GM12864 (cell line): ENCODE measurements at regions not wholly inside any gene's neighbourhood (a gene's known extent, or its start where the extent isn't known, plus 50 kb on each side); places are given as distances from the start of the nearest gene placed in this dataset.

ENCODE experiments used
- DNase-seq: peaks from one replicate; pipeline ENCODE4 v3.0.0-alpha.2; 2011; ENCODE audit warnings: low read depth
- H3K4me3 ChIP-seq: 2 replicates; pipeline ENCODE4 v1.5.1; 2011; ENCODE audit warnings: mild to moderate bottlenecking, low read depth, low read length, control low read depth
- TF ChIP-seq, protein P1 (sequence below): IDR thresholded peaks from 2 replicates; pipeline ENCODE4 v1.5.1; 2011; ENCODE audit warnings: low read depth, mild to moderate bottlenecking, moderate library complexity, low read length, control low read depth, inconsistent platforms; ENCODE audit errors: missing control alignments

GRCh38 chr17:79281803-79282202 is 207.2 kb downstream of the ENGASE start:
- TF ChIP-seq, protein P1, sequence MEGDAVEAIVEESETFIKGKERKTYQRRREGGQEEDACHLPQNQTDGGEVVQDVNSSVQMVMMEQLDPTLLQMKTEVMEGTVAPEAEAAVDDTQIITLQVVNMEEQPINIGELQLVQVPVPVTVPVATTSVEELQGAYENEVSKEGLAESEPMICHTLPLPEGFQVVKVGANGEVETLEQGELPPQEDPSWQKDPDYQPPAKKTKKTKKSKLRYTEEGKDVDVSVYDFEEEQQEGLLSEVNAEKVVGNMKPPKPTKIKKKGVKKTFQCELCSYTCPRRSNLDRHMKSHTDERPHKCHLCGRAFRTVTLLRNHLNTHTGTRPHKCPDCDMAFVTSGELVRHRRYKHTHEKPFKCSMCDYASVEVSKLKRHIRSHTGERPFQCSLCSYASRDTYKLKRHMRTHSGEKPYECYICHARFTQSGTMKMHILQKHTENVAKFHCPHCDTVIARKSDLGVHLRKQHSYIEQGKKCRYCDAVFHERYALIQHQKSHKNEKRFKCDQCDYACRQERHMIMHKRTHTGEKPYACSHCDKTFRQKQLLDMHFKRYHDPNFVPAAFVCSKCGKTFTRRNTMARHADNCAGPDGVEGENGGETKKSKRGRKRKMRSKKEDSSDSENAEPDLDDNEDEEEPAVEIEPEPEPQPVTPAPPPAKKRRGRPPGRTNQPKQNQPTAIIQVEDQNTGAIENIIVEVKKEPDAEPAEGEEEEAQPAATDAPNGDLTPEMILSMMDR = no peak
- no peak for DNase-seq
- H3K4me3 ChIP-seq = no peak overlapping the region

GRCh38 chr17:79280866-79281572 is 206.4 kb downstream of the ENGASE start:
- TF ChIP-seq, protein P1 = no peak
- DNase-seq = no peak
- no peak overlapping the region for H3K4me3 ChIP-seq

DNA sequence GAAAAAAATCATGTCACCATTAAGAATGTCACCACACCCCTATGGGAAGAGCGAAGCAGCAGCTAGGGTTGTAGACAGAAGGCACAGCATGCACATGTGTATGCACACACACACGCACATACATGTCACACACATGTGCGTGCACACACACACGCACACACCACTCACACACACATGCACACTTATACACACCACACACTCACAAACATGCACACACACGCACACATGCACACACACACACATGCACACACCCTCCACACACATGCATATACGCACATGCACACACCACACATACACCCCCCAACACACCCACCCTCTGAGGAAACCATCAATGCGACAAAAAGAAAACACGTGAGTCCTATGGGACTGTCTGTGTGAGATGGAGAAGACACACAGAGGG is 205.4 kb downstream of the ENGASE start:
- TF ChIP-seq, protein P1 = no peak
- H3K4me3 ChIP-seq = no peak overlapping the region
- no peak for DNase-seq

DNA sequence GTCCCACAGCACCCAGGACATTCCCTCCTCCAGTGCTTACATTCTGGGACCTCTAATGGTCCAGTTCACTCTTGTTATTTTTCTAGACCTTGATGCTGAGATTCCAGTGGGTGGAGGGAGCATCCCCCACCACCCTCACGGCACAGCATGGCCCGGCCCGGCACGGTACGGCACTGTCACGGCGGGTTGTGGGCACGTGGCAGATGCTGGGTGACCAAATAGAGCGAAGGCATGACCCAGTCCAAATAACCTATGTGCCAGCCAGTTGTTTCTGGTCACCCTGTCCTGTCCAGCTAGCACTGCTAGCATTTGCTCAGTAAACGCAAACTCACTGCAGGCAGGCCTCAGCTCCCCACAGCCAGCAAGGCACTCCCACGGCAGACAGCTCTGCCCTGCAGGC is 204.7 kb downstream of the ENGASE start:
- DNase-seq = no peak
- TF ChIP-seq, protein P1 = no peak
- no peak overlapping the region for H3K4me3 ChIP-seq

DNA sequence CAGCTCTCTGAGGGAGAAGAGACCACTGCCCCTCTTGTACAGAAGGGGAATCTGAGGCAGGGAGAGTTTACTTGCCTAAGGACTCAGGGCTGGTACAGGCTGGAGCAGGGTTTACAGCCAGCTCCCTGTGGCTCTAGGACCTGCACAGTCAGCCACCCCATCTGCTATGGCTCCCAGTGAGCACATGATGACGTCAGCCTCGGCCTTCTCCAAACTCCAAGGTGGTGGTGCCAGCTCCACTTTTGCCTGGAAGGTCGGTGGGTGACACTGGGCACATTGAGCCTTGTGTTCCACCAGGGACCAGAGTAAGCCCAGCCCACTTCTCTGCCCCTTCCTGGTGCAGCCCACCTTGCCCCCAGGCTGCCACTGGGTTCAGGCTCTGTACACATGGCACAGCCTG is 202.2 kb downstream of the ENGASE start:
- DNase-seq = no peak
- TF ChIP-seq, protein P1 = no peak
- no peak overlapping the region for H3K4me3 ChIP-seq

GRCh38 chr17:79273660-79274059 is 199.0 kb downstream of the ENGASE start:
- H3K4me3 ChIP-seq = no peak overlapping the region
- TF ChIP-seq, protein P1 = no peak
- DNase-seq = no peak

DNA sequence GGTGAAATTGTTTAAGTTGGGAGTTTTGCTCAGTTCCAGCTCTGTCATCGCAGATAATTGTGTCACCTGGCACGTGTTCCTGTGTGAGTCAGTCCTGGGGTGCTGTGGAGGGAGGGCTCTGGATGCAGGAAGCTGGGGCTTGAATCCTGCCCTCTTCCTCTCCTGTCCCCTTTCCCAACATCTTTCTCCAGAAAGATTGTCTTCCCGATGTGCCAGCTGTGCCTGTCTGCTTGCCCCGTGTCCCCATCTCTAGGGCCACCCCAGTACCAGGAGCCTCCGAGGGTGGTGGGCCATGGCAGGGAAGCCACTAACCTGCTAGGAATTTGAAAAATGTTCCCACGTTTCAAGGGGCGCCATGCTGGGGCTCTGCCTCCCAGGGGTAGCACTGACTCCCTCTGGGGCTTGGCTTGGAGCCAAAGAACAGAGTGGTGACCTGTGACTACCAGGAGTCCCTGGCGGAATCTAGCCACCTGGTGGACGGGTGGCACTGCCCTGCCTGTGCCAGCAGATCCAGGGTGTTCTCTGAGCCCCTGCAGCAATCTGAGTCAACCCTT is 198.1 kb downstream of the ENGASE start:
- DNase-seq = no peak
- TF ChIP-seq, protein P1 = no peak
- no peak overlapping the region for H3K4me3 ChIP-seq
